ENCODE measurements at regions not wholly inside any gene's neighbourhood (a gene's known extent, or its start where the extent isn't known, plus 50 kb on each side); places are given as distances from the start of the nearest gene placed in this dataset.

GRCh38 chr3:34176723-34177122 is 378.3 kb downstream of the PDCD6IP start:
- no peak for TF ChIP-seq CTCF (IDR thresholded peaks at IDR 0.05)
- TF ChIP-seq POLR2A (IDR thresholded peaks at IDR 0.05), result no peak
